ENCODE measurements at regions not wholly inside any gene's neighbourhood (a gene's known extent, or its start where the extent isn't known, plus 50 kb on each side); places are given as distances from the start of the nearest gene placed in this dataset.

DNA sequence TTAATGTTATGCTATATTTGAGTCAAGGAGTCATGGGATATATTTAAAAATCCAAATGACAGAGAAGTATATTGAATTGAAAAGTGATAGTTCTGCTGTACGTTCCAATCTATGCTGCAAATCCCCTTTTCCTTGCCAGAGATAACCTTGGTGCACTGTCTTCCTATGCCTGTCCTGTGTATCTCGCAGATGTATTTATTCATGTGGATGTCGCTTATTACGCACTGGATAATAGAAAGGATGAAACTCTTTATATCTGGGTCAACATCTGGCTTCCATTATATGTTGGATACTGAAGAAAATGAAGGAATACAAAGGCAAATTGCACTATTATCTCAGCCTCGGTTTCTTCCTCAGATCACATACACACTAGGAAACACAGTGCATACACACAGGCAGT, 331.3 kb downstream of the BCKDHB start:
- TF ChIP-seq, protein P1, sequence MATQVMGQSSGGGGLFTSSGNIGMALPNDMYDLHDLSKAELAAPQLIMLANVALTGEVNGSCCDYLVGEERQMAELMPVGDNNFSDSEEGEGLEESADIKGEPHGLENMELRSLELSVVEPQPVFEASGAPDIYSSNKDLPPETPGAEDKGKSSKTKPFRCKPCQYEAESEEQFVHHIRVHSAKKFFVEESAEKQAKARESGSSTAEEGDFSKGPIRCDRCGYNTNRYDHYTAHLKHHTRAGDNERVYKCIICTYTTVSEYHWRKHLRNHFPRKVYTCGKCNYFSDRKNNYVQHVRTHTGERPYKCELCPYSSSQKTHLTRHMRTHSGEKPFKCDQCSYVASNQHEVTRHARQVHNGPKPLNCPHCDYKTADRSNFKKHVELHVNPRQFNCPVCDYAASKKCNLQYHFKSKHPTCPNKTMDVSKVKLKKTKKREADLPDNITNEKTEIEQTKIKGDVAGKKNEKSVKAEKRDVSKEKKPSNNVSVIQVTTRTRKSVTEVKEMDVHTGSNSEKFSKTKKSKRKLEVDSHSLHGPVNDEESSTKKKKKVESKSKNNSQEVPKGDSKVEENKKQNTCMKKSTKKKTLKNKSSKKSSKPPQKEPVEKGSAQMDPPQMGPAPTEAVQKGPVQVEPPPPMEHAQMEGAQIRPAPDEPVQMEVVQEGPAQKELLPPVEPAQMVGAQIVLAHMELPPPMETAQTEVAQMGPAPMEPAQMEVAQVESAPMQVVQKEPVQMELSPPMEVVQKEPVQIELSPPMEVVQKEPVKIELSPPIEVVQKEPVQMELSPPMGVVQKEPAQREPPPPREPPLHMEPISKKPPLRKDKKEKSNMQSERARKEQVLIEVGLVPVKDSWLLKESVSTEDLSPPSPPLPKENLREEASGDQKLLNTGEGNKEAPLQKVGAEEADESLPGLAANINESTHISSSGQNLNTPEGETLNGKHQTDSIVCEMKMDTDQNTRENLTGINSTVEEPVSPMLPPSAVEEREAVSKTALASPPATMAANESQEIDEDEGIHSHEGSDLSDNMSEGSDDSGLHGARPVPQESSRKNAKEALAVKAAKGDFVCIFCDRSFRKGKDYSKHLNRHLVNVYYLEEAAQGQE (IDR thresholded peaks at IDR 0.05; ENCODE audit: insufficient read depth in 1 of 2, low read depth in 2 of 2, low read length in 2 of 2): no peak
- TF ChIP-seq POLR2AphosphoS5 (IDR thresholded peaks at IDR 0.05; ENCODE audit: low read depth, low read length): no peak
- TF ChIP-seq SIN3A (IDR thresholded peaks at IDR 0.05; ENCODE audit: borderline replicate concordance, insufficient read depth, low read length): no peak

Data from PFSK-1 (cell line).